ENCODE measurements at regions not wholly inside any gene's neighbourhood (a gene's known extent, or its start where the extent isn't known, plus 50 kb on each side); places are given as distances from the start of the nearest gene placed in this dataset.
"Not testable (repeated sequence)": the region's sequence is repeated elsewhere in the genome, so short reads cannot be mapped to it uniquely, and the experiment has no call there.

- no peak for DNase-seq (ENCODE audit: low read depth)
- no peak overlapping the region for H3K4me3 ChIP-seq (ENCODE audit: control insufficient read depth, low read depth, low read length)
- no peak for TF ChIP-seq CTCF (conservative IDR thresholded peaks at IDR 0.05; ENCODE audit: control insufficient read depth, insufficient read depth, low read depth, low read length)
Observed at GRCh38 chr16:64074706-64075105, 1047.2 kb downstream of the CDH11 start.

- not testable (repeated sequence) for DNase-seq (ENCODE audit: low read depth)
Observed at GRCh38 chr16:64072131-64072730, 1049.6 kb downstream of the CDH11 start.

GRCh38 chr16:64065523-64065922 lies 1056.3 kb downstream of the CDH11 start:
- no peak overlapping the region for H3K4me3 ChIP-seq (ENCODE audit: control insufficient read depth, low read depth, low read length)
- TF ChIP-seq CTCF (conservative IDR thresholded peaks at IDR 0.05; ENCODE audit: control insufficient read depth, insufficient read depth, low read depth, low read length): no peak
- DNase-seq (ENCODE audit: low read depth): no peak

More at GRCh38 chr16:64072131-64072730, 1049.6 kb downstream of the CDH11 start:
- H3K4me3 ChIP-seq (ENCODE audit: control insufficient read depth, low read depth, low read length): not testable (repeated sequence)

GRCh38 chr16:64061621-64062020 lies 1060.2 kb downstream of the CDH11 start:
- no peak overlapping the region for H3K4me3 ChIP-seq (ENCODE audit: control insufficient read depth, low read depth, low read length)
- no peak for TF ChIP-seq CTCF (conservative IDR thresholded peaks at IDR 0.05; ENCODE audit: control insufficient read depth, insufficient read depth, low read depth, low read length)
- no peak for DNase-seq (ENCODE audit: low read depth)

GRCh38 chr16:64060631-64061030 lies 1061.2 kb downstream of the CDH11 start:
- DNase-seq (ENCODE audit: low read depth): no peak
- TF ChIP-seq CTCF (conservative IDR thresholded peaks at IDR 0.05; ENCODE audit: control insufficient read depth, insufficient read depth, low read depth, low read length): no peak
- H3K4me3 ChIP-seq (ENCODE audit: control insufficient read depth, low read depth, low read length): no peak overlapping the region

GRCh38 chr16:64058685-64059084 lies 1063.2 kb downstream of the CDH11 start:
- no peak for DNase-seq (ENCODE audit: low read depth)
- TF ChIP-seq CTCF (conservative IDR thresholded peaks at IDR 0.05; ENCODE audit: control insufficient read depth, insufficient read depth, low read depth, low read length): no peak
- H3K4me3 ChIP-seq (ENCODE audit: control insufficient read depth, low read depth, low read length): no peak overlapping the region

- no peak overlapping the region for H3K4me3 ChIP-seq (ENCODE audit: control insufficient read depth, low read depth, low read length)
- peak; percentile 23 for TF ChIP-seq CTCF (conservative IDR thresholded peaks at IDR 0.05; ENCODE audit: control insufficient read depth, insufficient read depth, low read depth, low read length)
- peak; percentile 6 for DNase-seq (ENCODE audit: low read depth)
Observed at GRCh38 chr16:64051824-64052223, 1070.0 kb downstream of the CDH11 start.
